ENCODE measurements at regions not wholly inside any gene's neighbourhood (a gene's known extent, or its start where the extent isn't known, plus 50 kb on each side); places are given as distances from the start of the nearest gene placed in this dataset.

DNA sequence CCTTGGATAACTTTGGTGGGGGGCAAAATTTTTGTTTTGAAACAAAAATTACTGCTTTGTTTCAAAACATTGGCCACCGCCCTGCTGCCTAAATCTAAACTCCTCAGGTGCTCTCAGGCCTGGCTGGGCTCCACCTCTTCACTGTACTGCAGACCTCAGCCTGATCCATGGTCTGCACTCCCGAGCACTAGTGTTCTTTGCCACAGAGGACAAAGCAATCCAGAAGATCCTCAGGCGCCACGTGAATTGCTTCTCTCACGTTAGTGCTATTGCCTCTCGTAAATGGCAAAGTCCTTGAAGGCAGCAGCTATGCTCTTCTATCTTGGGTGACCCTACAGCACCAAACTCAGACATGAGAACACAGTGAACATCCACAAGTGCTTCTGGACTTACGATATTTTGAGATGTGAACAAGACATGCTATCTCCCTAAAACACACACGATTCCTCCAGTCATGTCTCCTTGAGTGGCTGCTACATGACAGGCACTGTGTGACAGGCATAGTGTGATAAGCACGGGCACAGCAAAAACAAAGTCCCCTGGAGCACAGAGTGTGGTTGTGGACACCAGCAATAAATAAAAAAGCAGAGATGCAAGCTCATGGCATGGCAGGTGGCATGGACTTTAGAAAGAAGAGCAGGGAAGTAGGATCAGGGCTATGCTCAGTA, 582.1 kb upstream of the DPP6 start:
- ATAC-seq, result peak; percentile 38

DNA sequence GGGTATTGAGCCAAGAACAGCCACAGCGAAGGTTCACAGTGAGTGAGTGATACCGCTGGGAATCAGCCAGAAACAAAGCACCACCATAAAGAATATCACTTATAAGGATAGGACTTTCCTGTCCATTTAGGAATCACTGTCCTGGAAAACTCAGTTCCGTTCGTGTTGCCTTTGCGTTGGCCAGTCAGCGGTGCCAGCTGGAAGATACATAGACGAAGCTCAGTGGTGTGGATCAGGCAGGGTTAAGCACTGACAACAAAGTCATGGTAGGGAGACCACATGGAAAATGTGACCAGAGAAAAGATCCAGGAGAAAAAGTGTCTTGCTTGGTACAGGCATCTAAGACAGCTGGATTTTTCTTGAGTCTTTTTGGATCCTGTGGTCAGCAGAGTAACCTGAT, 579.7 kb upstream of the DPP6 start:
- no peak for ATAC-seq
- DNase-seq, result no peak
- intact Hi-C loops (cut with micrococcal nuclease), result no loop called here

More for the DNA sequence above, 582.1 kb upstream of the DPP6 start:
- DNase-seq, result no peak
- intact Hi-C loops (cut with micrococcal nuclease), result no loop called here

DNA sequence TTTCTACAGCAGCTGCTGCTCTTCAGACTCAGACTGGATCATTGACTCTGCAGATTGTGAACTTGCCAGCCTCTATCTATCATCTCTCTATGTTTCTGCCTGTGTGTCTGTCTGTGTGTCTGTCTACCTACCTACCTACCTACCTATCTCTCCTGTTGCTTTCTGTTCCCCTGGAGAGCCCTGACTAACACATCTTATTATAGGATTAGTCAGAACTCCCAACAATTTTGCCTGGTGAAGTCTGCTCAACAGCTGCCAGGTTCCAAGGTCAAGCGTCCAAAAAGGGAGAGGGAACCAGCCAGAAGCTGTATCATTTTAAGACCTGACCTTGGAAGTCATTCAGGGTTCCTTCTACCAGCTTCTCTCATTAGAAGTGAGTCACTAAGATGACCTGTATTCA, 579.0 kb upstream of the DPP6 start:
- ATAC-seq (peak; percentile 41), DNase-seq (no peak)
- intact Hi-C loops (cut with micrococcal nuclease), result no loop called here

DNA sequence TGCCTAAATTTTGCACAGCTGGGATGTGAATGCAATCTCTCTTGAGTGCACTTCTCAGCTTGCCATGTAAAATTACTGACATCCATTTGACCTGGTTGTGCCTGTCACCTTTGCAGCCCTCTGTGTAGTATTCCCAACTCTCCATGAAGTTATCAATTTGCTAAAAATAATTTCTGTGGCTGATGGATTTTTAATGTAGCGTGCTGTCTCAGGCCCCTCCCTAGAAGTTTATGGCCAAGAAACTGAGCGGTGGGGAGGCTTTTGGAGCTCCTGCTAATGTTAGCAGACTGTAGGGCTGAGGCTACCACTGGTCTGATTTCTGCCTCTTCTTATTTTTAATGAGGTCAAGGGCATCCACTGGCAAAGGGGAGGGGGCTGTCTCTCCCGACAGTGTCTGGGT, 577.0 kb upstream of the DPP6 start:
- ATAC-seq, result peak; percentile 43
- intact Hi-C loops (cut with micrococcal nuclease), result no loop called here
- DNase-seq, result no peak

DNA sequence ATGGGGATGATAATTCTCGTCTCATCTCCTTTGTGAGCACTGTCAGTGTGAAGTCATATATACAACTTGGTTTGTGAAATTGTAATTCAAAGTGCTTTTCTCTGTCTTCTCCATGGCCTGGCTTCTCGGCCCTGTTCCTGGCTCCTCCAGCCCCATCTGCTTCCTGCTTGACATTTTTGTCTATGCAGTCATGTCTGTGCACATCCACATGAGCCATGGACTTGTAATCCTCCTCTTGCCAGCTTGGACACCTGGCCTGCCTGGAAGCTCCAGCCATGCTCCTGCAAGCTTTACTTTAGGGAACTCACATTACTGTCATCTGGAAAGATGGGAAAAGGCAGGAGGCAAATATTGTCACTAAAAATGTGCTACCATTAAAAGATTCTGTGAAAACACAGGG, 576.0 kb upstream of the DPP6 start:
- intact Hi-C loops (cut with micrococcal nuclease), result no loop called here
- ATAC-seq, result no peak
- DNase-seq, result no peak

DNA sequence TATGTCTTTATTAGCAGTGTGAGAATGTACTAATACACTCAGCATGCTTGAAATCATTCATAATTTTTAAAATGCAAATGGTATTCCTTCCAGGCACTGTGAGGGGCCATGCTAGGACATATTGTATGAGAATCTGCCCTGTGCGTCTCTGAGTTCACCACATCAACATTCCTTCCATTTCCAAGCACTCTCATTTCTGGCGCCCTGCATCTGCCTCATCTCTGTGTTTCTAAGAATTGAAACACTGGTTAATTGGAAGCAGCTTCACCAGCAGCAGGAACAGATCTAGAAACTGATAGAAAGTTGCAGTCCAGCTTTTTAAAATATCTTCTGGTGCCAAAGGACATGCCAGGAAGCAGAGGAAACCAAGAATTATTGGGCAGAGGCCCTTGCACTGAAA, 555.9 kb upstream of the DPP6 start:
- ATAC-seq (no peak), DNase-seq (no peak)
- intact Hi-C loops (cut with micrococcal nuclease), result no loop called here

DNA sequence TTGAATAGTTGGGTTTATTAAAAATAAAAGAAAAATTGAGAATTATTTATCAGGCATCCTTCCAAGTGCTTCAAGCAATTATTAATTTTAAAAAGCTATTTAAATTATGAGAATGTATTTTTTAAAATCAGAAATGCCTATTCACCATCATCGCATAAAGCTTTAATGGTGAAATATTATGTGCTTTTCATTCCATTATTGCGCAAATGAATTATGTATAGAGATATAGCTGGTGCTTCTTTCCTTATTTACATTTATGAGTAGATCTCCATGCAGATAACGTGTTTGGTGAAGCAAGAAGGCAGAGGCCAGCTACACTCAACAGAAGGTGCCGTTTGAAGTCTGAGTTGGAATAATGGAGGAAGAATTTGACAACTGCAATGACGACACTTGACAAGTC, 549.1 kb upstream of the DPP6 start:
- intact Hi-C loops (cut with micrococcal nuclease), result no loop called here
- no peak for DNase-seq
- ATAC-seq, result no peak

DNA sequence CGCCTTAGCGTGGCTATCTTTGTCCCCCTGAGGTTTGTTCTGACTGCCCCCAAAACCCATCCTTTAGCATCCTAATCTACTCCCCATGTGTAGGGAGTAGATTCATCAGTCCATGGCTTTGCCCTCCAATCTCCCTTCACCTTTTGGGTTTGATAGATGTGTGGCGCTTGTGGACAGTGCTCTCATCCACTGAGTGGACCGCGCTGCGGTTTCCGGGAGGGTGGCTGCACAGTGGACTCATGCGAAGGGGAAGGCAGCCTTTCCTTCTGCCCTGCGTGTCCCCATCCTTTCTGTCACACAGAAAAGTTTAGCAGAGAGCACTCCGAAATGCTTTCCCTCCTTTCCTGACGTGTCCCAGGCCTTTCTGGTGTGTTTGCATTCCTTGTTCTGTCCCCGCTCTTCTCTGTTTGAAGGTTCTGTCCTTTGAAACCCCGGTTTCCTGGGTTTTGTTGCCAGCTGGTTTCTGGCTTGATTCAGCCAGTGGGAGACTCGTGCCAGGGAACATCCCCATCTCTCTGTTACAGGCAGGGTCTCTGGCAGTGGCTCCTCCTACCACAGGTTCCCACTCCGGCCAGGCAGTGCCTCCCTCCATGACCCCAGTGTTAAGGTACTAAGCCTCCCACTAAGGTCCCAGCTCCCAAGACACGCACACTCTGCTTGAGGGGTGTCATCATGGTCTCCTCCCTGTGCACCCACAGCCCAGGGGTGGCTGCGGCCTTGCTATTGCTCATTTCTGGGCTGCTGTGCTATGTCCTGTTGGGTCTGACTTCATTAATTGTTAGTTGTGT, 547.7 kb upstream of the DPP6 start:
- no peak for ATAC-seq

DNA sequence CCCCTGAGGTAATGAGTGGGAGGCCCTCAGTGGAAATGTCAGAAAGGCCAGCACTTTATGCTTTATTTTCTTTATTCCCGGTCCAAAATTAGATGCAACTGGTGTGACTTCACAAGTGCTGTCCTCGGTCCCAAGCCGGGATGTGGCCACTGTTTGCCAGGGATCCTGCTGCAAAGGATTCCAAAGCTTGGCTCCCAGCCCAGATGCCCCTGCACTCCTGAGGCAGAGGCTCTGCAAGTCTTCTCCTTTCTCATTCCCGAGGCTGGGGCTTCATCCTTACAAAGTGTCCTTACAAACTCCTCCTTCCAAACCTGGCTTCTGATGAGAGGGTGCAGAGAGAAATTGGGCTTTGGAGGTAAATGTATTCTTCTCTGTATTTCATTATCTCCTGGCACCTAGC, 544.3 kb upstream of the DPP6 start:
- no peak for ATAC-seq
- intact Hi-C loops (cut with micrococcal nuclease), result no loop called here

More for the DNA sequence above, 547.7 kb upstream of the DPP6 start:
- intact Hi-C loops (cut with micrococcal nuclease), result no loop called here
- DNase-seq, result no peak

DNA sequence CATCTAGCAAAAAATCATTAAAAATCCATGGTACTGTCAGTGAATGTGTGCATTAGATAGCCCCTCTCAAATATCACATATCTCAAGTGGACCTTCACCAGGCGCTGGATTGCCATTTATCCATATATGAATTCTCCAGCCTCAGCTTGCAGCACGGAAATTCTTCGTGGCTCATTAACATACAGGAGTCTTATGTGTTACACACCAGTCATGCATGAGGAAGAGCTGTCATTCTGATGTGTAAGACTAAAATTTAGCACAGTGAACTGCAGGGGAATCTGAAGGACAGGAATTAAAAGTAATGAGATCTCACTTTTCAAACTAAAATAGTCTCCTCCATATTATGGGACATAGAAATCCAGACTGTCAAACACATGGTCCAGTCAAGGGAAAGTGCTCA, 542.4 kb upstream of the DPP6 start:
- ATAC-seq (no peak), DNase-seq (no peak)
- intact Hi-C loops (cut with micrococcal nuclease), result no loop called here

More for the DNA sequence above, 544.3 kb upstream of the DPP6 start:
- DNase-seq, result no peak

DNA sequence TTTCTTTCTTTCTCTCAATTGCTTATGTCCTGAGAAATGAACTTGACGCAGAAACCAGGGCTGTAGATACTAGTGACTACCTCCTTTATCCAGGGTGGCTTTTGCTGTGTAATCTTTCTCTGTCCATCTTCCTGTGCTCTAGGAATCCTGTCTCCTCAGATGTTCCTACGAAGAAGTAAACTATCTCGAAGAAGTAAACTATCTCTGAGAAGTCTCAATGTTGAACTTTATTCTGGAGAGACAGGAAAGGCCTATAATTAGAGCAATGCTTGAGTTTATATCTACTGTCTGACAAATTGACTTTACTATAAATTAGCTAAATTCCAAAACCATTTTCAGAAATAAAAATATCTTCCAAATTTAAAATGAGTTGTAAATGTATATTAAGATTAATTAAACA, 541.5 kb upstream of the DPP6 start:
- DNase-seq, result no peak

DNA sequence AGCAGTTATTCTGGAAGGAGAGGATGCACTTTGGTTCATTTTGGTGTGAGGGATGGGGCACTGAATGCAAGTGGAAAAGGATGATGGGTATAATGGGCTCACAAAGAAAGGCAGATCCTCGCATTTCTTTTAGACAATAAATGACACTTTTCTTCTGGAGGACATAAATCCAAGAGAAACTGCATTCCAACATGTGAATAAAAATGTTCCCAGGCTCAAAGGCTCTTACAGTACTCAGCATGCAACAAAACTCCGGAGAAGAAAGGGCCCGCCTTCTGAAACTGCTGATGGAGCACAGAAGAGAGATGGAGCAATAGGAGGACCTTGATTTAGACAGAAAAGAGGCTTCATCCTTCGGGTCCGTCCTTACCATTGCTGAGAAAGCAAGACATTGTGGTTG, 538.2 kb upstream of the DPP6 start:
- intact Hi-C loops (cut with micrococcal nuclease), result no loop called here
- ATAC-seq (no peak), DNase-seq (no peak)

More for the DNA sequence above, 541.5 kb upstream of the DPP6 start:
- no peak for ATAC-seq
- intact Hi-C loops (cut with micrococcal nuclease), result no loop called here

DNA sequence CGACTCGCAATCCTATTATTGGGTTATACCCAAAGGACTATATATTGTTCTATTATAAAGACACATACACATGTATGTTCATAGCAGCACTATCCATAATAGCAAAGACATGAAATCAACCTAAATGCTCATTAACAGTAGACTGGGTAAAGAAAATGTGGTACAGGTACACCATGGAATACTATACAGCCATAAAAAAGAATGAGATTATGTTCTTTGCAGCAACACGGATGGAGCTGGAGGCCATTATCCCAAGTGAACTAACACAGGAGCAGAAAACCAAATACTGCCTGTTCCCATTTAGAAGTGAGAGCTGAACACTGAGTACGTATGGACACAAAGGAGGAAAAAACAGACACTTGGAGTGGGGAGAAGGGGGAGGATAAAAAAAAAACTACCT, 536.8 kb upstream of the DPP6 start:
- intact Hi-C loops (cut with micrococcal nuclease), result no loop called here
- DNase-seq (no peak), ATAC-seq (no peak)

DNA sequence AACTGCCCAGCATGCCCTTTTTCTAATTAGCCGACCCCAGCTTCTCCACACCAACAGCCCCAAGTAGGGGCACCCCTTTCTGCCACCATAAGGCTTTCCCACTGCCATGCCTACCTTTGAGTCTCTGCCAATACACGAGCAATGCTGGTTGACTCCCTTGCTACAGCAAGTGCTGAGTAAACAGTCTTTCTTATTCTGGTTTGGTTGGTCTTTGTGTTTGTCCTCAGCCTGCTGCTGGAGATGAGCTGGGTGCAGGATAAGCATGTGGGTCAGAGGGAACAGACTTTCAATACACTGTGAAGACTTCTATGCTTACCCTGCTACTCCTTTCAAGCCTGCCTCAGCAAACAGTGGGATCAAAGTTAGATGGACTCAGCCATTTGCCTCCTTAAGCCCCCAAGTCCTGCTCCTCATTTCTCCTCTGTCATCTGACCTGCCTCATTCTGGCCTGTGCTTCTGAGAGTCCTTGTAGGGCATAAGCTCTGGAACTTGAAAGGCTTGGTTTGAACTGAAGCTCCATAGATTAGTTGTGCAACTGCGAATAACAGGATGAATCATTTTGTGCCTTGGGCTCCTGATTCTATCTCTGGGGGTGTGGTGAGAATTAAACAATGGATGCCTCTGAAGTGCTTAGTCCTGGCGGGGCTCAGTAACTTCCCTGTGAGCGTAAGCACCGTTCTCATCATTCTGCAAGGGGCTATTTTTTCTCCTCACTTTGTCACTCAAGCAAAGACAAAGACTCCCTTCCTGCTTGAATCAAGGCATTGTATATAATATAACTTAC, 533.8 kb upstream of the DPP6 start:
- no peak for DNase-seq
- ATAC-seq, result no peak
- intact Hi-C loops (cut with micrococcal nuclease), result no loop called here

DNA sequence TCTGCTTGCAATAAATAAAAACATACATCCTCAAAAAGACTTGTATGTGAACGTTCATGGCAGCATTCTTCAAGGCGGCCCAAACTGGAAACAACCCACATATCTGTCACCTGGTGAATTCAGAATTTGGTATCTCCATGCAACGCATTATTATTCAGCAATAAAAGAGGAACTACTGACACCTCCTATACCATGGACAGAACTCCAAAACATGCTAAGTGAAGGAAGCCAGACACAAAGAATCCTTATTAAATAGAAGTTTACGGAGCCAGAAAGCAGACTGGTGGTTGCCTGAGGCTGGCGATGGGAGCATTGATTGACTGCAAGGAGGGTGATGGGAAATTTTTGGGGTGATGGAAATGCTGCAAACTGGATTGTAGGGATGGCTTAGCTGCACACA, 530.8 kb upstream of the DPP6 start:
- intact Hi-C loops (cut with micrococcal nuclease), result no loop called here
- ATAC-seq (no peak), DNase-seq (no peak)

DNA sequence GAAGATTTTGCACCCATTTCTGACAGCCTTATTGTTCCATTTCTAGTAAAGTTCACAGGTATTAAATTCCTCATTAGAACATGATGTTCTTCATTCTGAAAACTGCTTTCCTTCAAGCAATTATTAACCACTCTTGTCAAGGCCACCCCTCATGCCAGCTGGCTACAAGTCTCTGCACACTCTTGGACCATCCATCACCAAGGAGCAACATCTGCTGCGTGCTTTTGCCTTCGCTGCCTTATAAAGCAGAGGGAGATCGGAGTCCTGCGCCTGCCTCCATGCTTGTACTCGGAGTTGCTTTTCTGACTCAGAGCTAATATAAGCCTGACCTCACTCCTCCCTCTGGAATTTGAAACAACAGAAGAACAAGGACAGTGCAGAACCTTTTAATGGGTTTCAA, 529.9 kb upstream of the DPP6 start:
- intact Hi-C loops (cut with micrococcal nuclease), result no loop called here
- peak; percentile 51 for ATAC-seq
- DNase-seq, result no peak

DNA sequence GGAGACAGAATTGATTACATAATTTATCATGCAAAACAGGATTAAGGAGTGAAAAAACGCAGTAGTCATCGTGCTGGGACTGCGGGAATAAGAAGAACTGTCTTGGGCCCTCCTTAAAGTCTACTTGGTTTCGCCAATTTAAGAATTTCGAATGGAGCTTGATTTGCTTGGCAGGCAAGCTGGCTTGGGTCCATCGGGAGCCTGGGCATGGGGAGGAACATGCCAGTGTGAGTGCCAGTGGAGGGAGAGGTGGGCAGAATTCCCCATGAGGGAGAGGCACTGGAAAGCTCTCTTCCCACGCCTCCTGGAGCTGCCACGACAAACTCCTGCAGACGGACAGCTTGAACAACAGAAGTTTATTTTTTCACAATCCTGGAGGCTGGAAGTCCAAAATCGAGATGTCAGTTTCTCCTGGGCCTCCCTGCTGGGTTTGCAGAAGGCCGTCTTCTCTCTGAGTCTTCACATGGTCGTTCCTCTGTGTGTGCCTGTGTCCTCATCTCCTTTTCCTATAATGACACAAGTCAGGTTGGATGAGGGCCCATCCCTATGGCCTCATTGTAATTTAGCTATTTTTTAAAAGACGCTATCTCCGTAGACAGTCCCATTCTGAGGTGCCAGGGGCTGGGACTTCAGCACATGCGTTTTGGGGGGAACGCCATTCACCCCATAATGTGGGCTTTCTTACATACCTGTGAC, 528.7 kb upstream of the DPP6 start:
- DNase-seq (no peak), ATAC-seq (no peak)
- intact Hi-C loops (cut with micrococcal nuclease), result no loop called here

DNA sequence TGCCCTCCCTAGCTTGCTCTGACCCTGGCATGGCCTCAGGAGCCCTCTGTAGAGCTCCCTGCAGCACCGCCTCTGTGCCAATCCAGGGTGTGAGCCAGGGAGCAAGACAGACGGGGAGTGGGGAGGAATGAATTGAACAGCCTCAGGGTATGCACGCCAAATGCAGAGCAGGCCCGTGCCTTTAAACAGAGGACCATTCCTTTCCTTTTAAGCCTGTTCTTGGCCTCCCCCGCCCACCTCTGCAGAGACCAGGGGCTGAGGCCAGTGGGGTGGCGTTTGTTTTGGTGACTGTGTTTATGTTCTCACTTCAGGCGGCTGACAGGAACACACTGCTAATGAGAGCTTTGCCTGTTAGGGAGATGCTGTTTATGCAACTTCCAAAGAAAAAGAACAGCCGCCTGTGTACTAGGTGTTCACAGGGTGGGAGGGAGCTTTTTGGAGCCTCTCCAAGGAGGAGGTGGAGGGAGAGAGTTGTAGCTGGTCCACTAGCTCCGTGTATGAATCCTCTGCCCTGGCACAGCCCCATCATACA, 528.1 kb upstream of the DPP6 start:
- ATAC-seq (peak; percentile 77), DNase-seq (peak; percentile 38)
- intact Hi-C loops (cut with micrococcal nuclease), result no loop called here

DNA sequence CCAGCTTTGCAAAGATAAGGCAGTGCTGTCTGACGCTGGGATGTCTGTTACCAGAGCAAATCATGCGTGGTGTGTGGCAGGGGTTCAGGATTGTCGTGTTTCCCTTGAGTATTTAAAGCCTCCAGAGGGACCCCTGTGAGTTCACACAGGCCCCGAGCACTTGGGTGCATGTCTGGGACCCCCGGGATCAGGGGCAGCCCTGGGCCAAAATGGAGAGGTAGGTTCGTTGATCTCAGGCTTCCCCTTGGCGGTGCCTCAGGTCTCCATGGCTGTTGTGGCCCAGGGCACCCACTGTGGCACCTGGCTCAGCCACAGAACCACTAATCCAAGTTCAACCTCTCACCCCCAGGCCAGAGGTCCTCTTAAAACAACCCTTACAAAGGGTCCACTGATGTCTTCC, 523.1 kb upstream of the DPP6 start:
- ATAC-seq (no peak), DNase-seq (no peak)
- intact Hi-C loops (cut with micrococcal nuclease), result no loop called here
